ENCODE measurements at regions not wholly inside any gene's neighbourhood (a gene's known extent, or its start where the extent isn't known, plus 50 kb on each side); places are given as distances from the start of the nearest gene placed in this dataset.

DNA sequence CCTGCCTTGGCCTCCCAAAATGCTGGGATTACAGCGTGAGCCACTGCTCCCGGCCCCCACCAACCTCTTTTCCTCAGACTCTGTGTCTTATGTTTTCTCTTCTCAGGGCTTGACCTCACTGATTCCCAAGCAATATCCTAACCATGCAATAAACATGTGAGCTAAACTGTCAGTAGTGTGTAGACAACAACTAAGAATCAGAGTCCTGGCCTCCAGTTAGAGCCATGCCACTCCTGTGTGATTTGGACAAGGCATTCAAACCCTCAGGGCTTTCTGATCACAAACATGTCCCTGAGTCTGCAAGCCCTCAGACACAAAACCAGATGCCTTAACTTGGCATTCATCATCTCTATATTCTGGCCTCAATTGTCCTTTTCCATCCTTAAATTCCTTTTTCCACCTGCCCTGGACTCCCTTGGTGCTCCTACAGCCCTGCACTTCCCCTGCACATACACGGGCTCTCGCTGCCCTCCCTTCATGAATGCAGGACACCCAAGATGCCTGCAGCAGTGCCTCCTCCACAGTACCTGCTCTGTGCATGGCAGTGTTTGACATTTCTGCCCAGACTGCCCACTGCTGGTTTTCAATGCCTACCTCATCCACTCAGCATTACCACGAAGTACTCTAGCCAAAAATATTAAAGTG is 142.8 kb downstream of the CYP26A1 start:
- TF ChIP-seq CTCF (IDR thresholded peaks at IDR 0.05) (no peak), POLR2A (IDR thresholded peaks at IDR 0.05) (no peak), POLR2AphosphoS5 (IDR thresholded peaks at IDR 0.05) (no peak)

Data from suprapubic skin (tissue), 4 donors.